ENCODE measurements at regions not wholly inside any gene's neighbourhood (a gene's known extent, or its start where the extent isn't known, plus 50 kb on each side); places are given as distances from the start of the nearest gene placed in this dataset.

GRCh38 chr1:231091831-231092301 is 51.8 kb upstream of the FAM89A start:
- TF ChIP-seq EZH2phosphoT487 (conservative IDR thresholded peaks at IDR 0.05; ENCODE audit: low read length) (no peak), CTCF (IDR thresholded peaks at IDR 0.05; ENCODE audit: insufficient read depth, low read length, poor library complexity, severe bottlenecking) (peak; percentile 51)
- no peak overlapping the region for H3K9ac ChIP-seq (ENCODE audit: low read length)
- H3K9me3 ChIP-seq (ENCODE audit: insufficient read depth, low read length) = no peaks in the 10 kb centered on the region
- no peaks in the 10 kb centered on the region for H3K27me3 ChIP-seq (ENCODE audit: low read length)
- no peak overlapping the region for H2AFZ ChIP-seq (ENCODE audit: low read depth, low read length, severe bottlenecking)
- no peaks in the 10 kb centered on the region for H3K79me2 ChIP-seq (ENCODE audit: insufficient read depth, low read length)
- no peaks in the 10 kb centered on the region for H3K36me3 ChIP-seq (ENCODE audit: low read length)
- no peaks in the 10 kb centered on the region for H4K20me1 ChIP-seq (ENCODE audit: low read depth, low read length)
- no peak overlapping the region for H3K4me3 ChIP-seq (ENCODE audit: insufficient read depth, low read length, poor library complexity, severe bottlenecking)
- no peak overlapping the region for H3K27ac ChIP-seq (ENCODE audit: low read depth, low read length)
- no peaks in the 10 kb centered on the region for H3K9me2 ChIP-seq (replicated peaks; ENCODE audit: insufficient read depth, low read length)
- H3K4me2 ChIP-seq (ENCODE audit: low read depth, low read length, poor library complexity, severe bottlenecking) = no peak overlapping the region
- no peaks in the 10 kb centered on the region for H3F3A ChIP-seq (ENCODE audit: insufficient read depth)

DNA sequence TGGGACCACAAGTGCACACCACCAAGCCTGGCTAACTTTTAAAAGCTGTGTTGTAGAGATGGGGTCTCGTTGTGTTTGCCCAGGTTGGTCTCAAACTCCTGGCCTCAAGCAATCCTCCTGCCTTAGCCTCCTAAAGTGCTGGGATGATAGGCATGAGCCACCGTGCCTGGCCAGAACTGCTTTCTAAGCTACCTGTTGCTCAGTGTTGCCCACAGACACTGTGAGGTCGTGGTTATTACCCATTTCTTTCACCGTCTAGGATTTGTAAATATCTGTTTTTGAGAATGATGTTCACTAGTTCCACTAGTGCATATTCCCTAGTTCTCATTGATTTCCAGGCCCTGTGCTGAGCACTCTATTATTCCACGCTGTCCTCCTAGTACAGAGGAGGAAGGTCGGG is 51.4 kb upstream of the FAM89A start:
- TF ChIP-seq EZH2phosphoT487 (conservative IDR thresholded peaks at IDR 0.05; ENCODE audit: low read length) (no peak), CTCF (IDR thresholded peaks at IDR 0.05; ENCODE audit: insufficient read depth, low read length, poor library complexity, severe bottlenecking) (no peak)
- Histone ChIP-seq H3K9me2 (replicated peaks; ENCODE audit: insufficient read depth, low read length) (no peaks in the 10 kb centered on the region), H3K36me3 (ENCODE audit: low read length) (no peaks in the 10 kb centered on the region), H3K9ac (ENCODE audit: low read length) (no peak overlapping the region), H3K27me3 (ENCODE audit: low read length) (no peaks in the 10 kb centered on the region), H3K9me3 (ENCODE audit: insufficient read depth, low read length) (no peaks in the 10 kb centered on the region), H3K4me3 (ENCODE audit: insufficient read depth, low read length, poor library complexity, severe bottlenecking) (no peak overlapping the region), H4K20me1 (ENCODE audit: low read depth, low read length) (no peaks in the 10 kb centered on the region), H3F3A (ENCODE audit: insufficient read depth) (no peaks in the 10 kb centered on the region), H3K27ac (ENCODE audit: low read depth, low read length) (no peak overlapping the region), H3K4me2 (ENCODE audit: low read depth, low read length, poor library complexity, severe bottlenecking) (no peak overlapping the region), H3K79me2 (ENCODE audit: insufficient read depth, low read length) (no peaks in the 10 kb centered on the region), H2AFZ (ENCODE audit: low read depth, low read length, severe bottlenecking) (no peak overlapping the region)
